ENCODE measurements at regions not wholly inside any gene's neighbourhood (a gene's known extent, or its start where the extent isn't known, plus 50 kb on each side); places are given as distances from the start of the nearest gene placed in this dataset.

GRCh38 chr5:7995688-7996294 lies 126.8 kb downstream of the MTRR start:
- no peak for TF ChIP-seq CTCF (conservative IDR thresholded peaks at IDR 0.05; ENCODE audit: low read length)
- no peak for TF ChIP-seq EZH2phosphoT487 (IDR thresholded peaks at IDR 0.05; ENCODE audit: borderline replicate concordance, low read depth, low read length)
